Lower leg skin (tissue), 4 donors: ENCODE measurements at regions not wholly inside any gene's neighbourhood (a gene's known extent, or its start where the extent isn't known, plus 50 kb on each side); places are given as distances from the start of the nearest gene placed in this dataset.

Experiments
- DNase-seq, 2 donors: peaks; one replicate each; pipeline ENCODE4 v3.0.0-alpha.2; 2019; ENCODE audit warnings: low spot score in 2 of 2
- H3K4me3 ChIP-seq: fragments of 200-600 bp; sonication (generic); 2 replicates; pipeline ENCODE4 v1.5.1; 2017; ENCODE audit warnings: mild to moderate bottlenecking, low read depth; ENCODE audit not compliant: poor library complexity, severe bottlenecking
- POLR2A ChIP-seq, 2 donors: fragments of 450-650 bp; IDR thresholded peaks; one replicate each; pipeline ENCODE4 v1.6.1; 2016 to 2017; ENCODE audit warnings: antibody characterized with exemption in 2 of 2, mild to moderate bottlenecking in 1 of 2, moderate library complexity in 1 of 2
- WGBS, 2 donors: methylation state at CpG; one replicate each; pipeline ENCODE4 v1.1.5; 2018; 5-methylcytosine and 5-hydroxymethylcytosine counted together
- intact Hi-C: fragments of 100-400 bp; cut with DNase I; formaldehyde crosslinking; loops from one replicate; pipeline ENCODE4 v1.15.0; 2023; ENCODE audit warnings: low total_unique reads
- TF ChIP-seq, protein P1 (sequence below), 3 donors: fragments of 450-650 bp; IDR thresholded peaks; one replicate each; pipeline ENCODE4 v1.5.1; 2016; ENCODE audit warnings: antibody characterized with exemption in 3 of 3, mild to moderate bottlenecking in 3 of 3, moderate library complexity in 2 of 3

DNA sequence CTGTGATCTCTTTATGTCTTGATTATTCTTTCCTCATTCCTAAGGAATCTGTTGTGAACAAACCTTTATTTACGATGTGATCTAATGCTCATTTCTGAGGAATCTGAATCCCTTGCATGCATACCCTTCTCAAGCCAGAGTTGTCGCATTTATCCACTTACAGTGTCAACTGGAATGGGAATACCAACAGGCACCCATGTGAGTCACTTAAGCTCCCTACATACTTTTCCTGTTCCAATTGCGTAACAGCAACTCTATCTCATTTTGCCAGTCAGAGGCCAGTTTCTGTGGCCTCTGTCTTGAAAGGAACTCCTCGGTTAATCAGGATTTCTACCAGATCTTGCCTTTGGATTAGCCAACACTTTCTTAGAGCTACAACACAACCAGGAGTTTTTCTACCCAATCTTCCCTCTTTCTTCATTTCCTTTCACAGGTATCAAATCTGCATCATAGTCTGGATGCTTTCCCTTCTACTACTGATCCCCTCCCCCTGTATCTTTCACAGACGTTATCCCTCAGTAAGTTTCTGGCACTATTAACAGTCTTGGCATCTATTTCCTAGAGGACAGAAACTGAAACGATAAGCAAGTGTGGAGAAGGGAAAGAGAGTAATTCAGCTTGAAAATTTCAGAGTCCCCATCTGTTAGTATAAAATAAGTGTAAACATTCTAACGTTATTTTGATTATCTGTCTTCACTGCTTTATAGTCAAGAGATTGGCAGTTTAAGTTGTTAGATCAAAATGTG lies 66.8 kb upstream of the BCHE start:
- WGBS, 2 donors: 83 to 85% methylated on average over 7 of the region's 7 CpGs
- intact Hi-C loops: no loop called here
- TF ChIP-seq, protein P1, sequence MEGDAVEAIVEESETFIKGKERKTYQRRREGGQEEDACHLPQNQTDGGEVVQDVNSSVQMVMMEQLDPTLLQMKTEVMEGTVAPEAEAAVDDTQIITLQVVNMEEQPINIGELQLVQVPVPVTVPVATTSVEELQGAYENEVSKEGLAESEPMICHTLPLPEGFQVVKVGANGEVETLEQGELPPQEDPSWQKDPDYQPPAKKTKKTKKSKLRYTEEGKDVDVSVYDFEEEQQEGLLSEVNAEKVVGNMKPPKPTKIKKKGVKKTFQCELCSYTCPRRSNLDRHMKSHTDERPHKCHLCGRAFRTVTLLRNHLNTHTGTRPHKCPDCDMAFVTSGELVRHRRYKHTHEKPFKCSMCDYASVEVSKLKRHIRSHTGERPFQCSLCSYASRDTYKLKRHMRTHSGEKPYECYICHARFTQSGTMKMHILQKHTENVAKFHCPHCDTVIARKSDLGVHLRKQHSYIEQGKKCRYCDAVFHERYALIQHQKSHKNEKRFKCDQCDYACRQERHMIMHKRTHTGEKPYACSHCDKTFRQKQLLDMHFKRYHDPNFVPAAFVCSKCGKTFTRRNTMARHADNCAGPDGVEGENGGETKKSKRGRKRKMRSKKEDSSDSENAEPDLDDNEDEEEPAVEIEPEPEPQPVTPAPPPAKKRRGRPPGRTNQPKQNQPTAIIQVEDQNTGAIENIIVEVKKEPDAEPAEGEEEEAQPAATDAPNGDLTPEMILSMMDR (IDR thresholded peaks at IDR 0.05): no peak
- no peak for TF ChIP-seq POLR2A (IDR thresholded peaks at IDR 0.05)
- DNase-seq: no peak
- no peak overlapping the region for H3K4me3 ChIP-seq

DNA sequence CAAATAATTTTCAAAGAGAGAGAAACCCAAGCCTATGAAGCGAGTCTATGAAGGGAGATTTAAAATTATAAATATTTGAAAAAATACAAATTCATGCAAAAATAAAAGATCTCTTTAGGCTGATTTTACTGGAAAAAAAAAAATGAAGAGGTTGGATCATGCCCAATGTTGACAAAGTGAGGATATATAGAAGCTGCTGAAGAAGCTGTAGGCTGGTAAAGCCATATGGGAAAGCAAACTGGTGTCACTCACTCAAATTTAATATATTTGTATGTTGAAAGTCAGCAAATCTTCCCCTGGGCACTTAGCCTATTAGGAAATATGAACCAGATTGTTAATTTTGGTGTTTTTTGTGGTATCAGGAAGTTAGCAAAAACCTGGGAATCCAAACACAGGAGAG lies 61.8 kb upstream of the BCHE start:
- intact Hi-C loops: no loop called here
- DNase-seq: no peak
- WGBS, 2 donors: 98 to 100% methylated on average over 1 of the region's 1 CpG
- TF ChIP-seq, protein P1 (IDR thresholded peaks at IDR 0.05): no peak
- H3K4me3 ChIP-seq: no peak overlapping the region

DNA sequence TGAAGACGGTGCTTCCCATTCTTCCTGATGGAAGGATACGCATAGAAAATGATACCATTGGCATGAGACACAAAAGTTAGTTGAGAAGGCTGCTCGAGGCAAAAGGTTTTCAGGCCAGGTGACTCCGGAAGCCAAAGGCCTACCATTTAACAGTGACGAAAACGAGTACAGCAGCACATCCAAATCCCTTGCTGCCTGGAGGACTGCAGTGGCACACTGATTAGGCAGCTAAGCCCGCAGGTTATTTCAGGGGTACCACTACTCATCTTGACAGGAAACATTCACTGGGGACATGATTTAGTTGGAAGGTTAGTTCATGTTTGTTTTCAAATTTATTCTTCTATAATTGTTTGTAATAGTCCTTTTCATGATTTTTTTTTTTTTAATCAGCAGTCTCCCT lies 59.9 kb upstream of the BCHE start:
- DNase-seq: no peak
- no peak overlapping the region for H3K4me3 ChIP-seq
- WGBS, 2 donors: 58 to 69% methylated on average over 7 of the region's 7 CpGs
- intact Hi-C loops: no loop called here
- no peak for TF ChIP-seq POLR2A (IDR thresholded peaks at IDR 0.05)
- TF ChIP-seq, protein P1 (IDR thresholded peaks at IDR 0.05): no peak

DNA sequence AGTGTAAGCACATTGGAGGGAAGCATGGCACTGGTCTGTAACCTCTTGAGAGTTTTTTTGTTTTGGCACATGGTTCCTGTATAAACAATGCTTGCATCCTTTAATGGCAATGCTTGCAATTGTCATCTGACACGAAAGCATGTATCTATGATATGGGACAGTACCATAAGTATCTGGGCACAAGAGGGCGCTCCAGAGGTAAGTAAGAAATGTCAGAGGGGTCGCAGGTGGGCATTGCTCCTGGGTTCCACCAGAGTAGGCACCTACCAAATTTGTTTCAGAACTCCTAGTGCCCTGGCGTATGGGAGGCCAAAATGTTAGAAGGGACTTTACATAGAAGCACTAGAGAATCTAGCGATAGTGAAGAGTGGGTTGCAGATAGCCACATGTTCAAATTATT lies 58.7 kb upstream of the BCHE start:
- intact Hi-C loops: no loop called here

DNA sequence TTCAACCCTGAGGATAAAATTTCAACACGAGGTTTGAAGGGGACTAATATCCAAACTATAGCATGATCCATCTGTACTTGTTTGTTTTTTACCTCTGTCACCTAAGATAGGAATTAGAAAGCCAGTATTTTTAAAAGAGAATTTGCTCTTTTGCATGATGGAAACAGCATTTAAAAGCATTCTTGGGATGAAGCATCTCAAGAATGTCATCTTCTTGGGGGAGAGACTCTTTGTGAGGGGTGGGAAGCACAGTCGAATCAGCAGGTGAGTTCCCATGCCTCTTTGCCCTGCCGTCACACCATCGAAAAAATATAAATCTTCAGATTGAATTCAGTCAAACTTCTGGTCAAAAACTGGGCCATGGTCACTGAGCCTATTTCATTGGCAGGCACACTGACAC lies 55.3 kb upstream of the BCHE start:
- no peak overlapping the region for H3K4me3 ChIP-seq
- TF ChIP-seq, protein P1 (IDR thresholded peaks at IDR 0.05): no peak
- TF ChIP-seq POLR2A (IDR thresholded peaks at IDR 0.05): no peak
- WGBS, 2 donors: 64 to 73% methylated on average over 4 of the region's 4 CpGs
- intact Hi-C loops: no loop called here
- no peak for DNase-seq

More for the DNA sequence above, 58.7 kb upstream of the BCHE start:
- no peak for DNase-seq
- no peak overlapping the region for H3K4me3 ChIP-seq
- 66 to 67% methylated on average over 5 of the region's 5 CpGs for WGBS, 2 donors
- no peak for TF ChIP-seq POLR2A (IDR thresholded peaks at IDR 0.05)
- TF ChIP-seq, protein P1 (IDR thresholded peaks at IDR 0.05): no peak
